ENCODE measurements at regions not wholly inside any gene's neighbourhood (a gene's known extent, or its start where the extent isn't known, plus 50 kb on each side); places are given as distances from the start of the nearest gene placed in this dataset.
"Not testable (repeated sequence)": the region's sequence is repeated elsewhere in the genome, so short reads cannot be mapped to it uniquely, and the experiment has no call there.

DNA sequence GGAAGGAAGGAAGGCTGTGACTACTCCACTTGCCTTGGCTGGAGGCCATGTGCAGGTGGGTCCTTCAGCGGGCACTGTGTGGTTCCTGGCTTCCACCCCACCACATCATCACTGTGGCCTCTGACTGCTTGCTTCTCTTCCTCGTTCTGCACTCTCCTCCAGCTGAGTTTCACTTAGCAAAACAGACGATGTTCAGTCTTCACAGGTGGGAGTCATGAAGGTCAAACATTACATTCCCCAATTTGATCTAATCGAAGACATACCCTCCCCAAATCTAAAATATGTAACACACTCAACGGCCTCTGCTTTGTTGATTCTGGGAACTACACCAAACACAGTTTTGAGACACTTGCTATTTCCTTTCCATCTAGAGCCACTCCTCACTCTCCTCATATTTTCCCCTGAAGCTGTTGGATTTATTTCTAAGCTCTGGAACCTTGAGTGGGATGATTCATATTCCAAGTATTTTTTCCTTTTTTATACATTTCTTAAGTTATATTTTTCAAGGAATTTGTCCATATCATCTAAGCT lies 132.5 kb upstream of the FOXA2 start:
- Histone ChIP-seq H3K27ac (ENCODE audit: low read depth, low read length) (no peak overlapping the region), H3K27me3 (ENCODE audit: control insufficient read depth, insufficient read depth, low read length) (no peaks in the 10 kb centered on the region), H3K36me3 (ENCODE audit: control insufficient read depth, insufficient read depth, low read length) (no peaks in the 10 kb centered on the region), H3K4me3 (ENCODE audit: low read depth, low read length) (no peak overlapping the region), H3K4me1 (ENCODE audit: control insufficient read depth, insufficient read depth, low read length) (no peaks in the 10 kb centered on the region), H3K9me3 (ENCODE audit: control insufficient read depth, insufficient read depth, low read length) (no peaks in the 10 kb centered on the region), H3K9ac (ENCODE audit: low read depth, low read length) (no peak overlapping the region)

DNA sequence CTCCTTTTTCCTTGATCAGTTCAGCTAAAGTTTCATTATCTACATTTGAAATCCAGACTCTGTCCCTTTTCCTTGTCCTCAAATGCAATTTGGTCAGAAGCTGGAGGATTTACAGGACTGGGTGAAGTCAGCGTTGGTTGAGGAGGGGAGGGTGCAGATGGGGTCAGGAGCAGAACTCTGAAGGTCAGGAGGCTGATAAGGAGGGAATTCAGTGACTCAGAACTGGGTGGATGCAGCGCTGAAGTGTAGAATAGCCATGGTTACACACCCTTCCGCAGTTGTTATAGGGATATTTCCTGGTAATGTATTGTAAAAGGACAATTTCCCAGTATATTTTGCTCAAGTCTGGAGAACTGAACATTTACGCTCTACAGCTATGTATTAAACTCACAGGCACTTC lies 133.1 kb upstream of the FOXA2 start:
- no peak overlapping the region for H3K9ac ChIP-seq (ENCODE audit: low read depth, low read length)
- H3K27me3 ChIP-seq (ENCODE audit: control insufficient read depth, insufficient read depth, low read length), result no peaks in the 10 kb centered on the region
- H3K9me3 ChIP-seq (ENCODE audit: control insufficient read depth, insufficient read depth, low read length), result no peaks in the 10 kb centered on the region
- no peak overlapping the region for H3K27ac ChIP-seq (ENCODE audit: low read depth, low read length)
- no peaks in the 10 kb centered on the region for H3K36me3 ChIP-seq (ENCODE audit: control insufficient read depth, insufficient read depth, low read length)
- no peak overlapping the region for H3K4me3 ChIP-seq (ENCODE audit: low read depth, low read length)
- no peaks in the 10 kb centered on the region for H3K4me1 ChIP-seq (ENCODE audit: control insufficient read depth, insufficient read depth, low read length)

DNA sequence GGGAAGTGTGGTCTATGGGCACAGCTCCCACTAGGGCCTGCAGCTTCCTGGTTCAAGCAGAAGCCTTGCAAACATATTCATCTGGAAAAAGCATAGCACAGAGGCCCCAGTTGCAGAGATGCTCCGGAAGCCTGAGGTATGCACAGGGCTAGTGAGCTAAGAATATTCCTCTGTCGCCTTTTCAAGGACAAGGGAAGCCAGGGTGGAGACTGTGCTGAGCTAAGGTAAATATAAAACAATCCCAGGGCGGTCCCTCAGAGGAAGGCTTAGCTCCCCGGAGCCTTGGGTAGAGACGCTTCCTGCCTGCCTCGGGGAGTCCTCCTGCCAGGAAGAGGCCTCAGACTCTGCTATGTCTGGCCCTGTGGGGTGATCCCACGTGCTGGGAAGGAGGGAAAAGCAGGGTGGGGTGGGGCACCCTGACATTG lies 134.8 kb upstream of the FOXA2 start:
- no peak overlapping the region for H3K9ac ChIP-seq (ENCODE audit: low read depth, low read length)
- H3K4me3 ChIP-seq (ENCODE audit: low read depth, low read length), result no peak overlapping the region
- H3K36me3 ChIP-seq (ENCODE audit: control insufficient read depth, insufficient read depth, low read length), result no peaks in the 10 kb centered on the region
- H3K27ac ChIP-seq (ENCODE audit: low read depth, low read length), result no peak overlapping the region
- no peaks in the 10 kb centered on the region for H3K27me3 ChIP-seq (ENCODE audit: control insufficient read depth, insufficient read depth, low read length)
- no peaks in the 10 kb centered on the region for H3K9me3 ChIP-seq (ENCODE audit: control insufficient read depth, insufficient read depth, low read length)
- H3K4me1 ChIP-seq (ENCODE audit: control insufficient read depth, insufficient read depth, low read length), result no peaks in the 10 kb centered on the region

DNA sequence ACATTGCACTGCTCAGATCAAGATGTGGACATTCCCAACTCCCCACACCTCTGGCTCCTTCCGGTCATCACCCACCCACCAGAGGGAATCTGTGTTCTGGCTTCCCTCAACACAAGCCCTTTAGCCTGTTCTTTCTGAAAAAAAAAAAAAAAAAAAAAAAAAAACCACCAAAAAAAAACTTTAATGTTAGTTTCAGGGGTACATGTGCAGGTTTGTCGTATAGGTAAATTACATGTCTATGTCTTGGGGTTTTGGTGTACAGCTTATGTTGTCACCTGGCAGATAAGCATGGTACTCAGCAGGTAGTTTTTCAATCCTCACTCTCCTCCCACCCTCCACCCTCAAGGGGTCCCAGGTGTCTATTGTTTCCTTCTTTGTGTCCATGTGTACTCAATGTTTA lies 135.8 kb upstream of the FOXA2 start:
- Histone ChIP-seq H3K9ac (ENCODE audit: low read depth, low read length) (no peak overlapping the region), H3K9me3 (ENCODE audit: control insufficient read depth, insufficient read depth, low read length) (no peaks in the 10 kb centered on the region), H3K4me1 (ENCODE audit: control insufficient read depth, insufficient read depth, low read length) (no peaks in the 10 kb centered on the region), H3K27ac (ENCODE audit: low read depth, low read length) (no peak overlapping the region), H3K27me3 (ENCODE audit: control insufficient read depth, insufficient read depth, low read length) (no peaks in the 10 kb centered on the region), H3K4me3 (ENCODE audit: low read depth, low read length) (no peak overlapping the region), H3K36me3 (ENCODE audit: control insufficient read depth, insufficient read depth, low read length) (no peaks in the 10 kb centered on the region)

DNA sequence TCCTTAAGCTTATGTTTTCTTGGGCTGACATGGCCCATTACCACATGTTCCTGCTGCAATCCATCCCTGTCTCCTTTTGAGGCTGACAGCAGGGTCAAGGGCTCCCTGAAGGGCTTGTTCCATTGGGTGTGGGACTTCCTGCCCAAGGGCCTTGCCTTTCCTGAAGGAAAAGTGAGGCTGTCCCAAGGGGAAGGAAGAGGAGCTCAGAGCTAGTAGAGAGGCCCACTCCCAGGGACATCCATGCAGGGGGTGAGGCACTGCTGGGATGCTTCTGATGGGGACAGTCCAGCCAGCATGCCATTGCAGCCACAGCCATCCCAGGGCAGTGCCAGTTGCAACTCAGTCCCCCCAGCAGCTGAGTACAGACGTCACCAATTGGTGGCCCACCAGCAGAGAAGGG lies 138.4 kb upstream of the FOXA2 start:
- H3K27ac ChIP-seq (ENCODE audit: low read depth, low read length), result no peak overlapping the region
- H3K27me3 ChIP-seq (ENCODE audit: control insufficient read depth, insufficient read depth, low read length), result no peaks in the 10 kb centered on the region
- no peaks in the 10 kb centered on the region for H3K36me3 ChIP-seq (ENCODE audit: control insufficient read depth, insufficient read depth, low read length)
- no peaks in the 10 kb centered on the region for H3K4me1 ChIP-seq (ENCODE audit: control insufficient read depth, insufficient read depth, low read length)
- no peaks in the 10 kb centered on the region for H3K9me3 ChIP-seq (ENCODE audit: control insufficient read depth, insufficient read depth, low read length)
- H3K9ac ChIP-seq (ENCODE audit: low read depth, low read length), result no peak overlapping the region
- no peak overlapping the region for H3K4me3 ChIP-seq (ENCODE audit: low read depth, low read length)

DNA sequence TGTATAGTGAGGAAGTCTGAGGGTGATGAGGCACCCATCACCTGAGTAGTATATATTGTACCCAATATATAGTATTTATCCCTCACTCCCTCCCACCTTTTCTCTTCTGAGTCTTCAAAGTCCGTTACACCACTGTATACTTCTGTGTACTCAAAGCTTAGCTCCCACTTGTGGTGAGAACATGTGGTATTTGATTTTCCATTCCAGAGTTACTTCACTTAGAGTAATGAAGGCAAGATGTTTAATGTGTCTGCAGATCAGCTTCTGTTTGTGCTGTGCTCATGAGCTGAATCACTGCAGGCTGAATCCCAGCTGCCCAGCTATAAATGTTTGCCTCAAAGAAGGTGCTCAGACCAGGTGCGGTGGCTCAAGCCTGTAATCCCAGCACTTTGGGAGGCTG lies 139.3 kb upstream of the FOXA2 start:
- H3K36me3 ChIP-seq (ENCODE audit: control insufficient read depth, insufficient read depth, low read length), result no peaks in the 10 kb centered on the region
- no peak overlapping the region for H3K4me3 ChIP-seq (ENCODE audit: low read depth, low read length)
- H3K27me3 ChIP-seq (ENCODE audit: control insufficient read depth, insufficient read depth, low read length), result no peaks in the 10 kb centered on the region
- no peaks in the 10 kb centered on the region for H3K9me3 ChIP-seq (ENCODE audit: control insufficient read depth, insufficient read depth, low read length)
- H3K4me1 ChIP-seq (ENCODE audit: control insufficient read depth, insufficient read depth, low read length), result no peaks in the 10 kb centered on the region
- no peak overlapping the region for H3K27ac ChIP-seq (ENCODE audit: low read depth, low read length)
- H3K9ac ChIP-seq (ENCODE audit: low read depth, low read length), result no peak overlapping the region

DNA sequence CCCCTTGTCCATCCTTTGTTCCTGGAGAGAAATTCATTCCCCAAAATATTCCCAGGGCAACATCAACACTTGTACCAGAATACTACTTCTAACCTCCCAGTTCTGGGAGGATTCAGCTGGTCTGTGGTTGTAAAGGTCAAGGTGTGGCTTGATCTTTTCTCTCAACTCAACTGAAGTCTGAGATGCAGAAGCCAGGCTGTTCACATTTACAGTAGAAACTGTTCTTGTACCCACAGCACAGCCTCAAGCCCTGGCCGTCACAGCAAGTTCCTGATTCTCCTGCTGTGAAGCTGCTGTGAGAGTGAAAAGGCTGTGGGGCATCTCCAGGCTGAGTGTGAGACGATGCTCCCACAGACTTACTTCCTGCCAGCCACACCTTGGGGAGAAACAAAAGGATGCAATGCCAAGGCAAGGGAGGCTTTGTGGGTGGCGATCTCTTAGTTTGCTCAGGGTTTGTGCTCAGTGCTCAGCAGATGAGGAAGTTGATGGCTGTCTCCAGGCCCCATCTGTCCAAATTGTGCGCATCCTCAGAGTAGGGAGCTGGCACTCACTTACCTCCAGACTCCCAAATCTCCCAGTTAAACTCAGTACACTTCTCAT lies 143.9 kb upstream of the FOXA2 start:
- no peaks in the 10 kb centered on the region for H3K27me3 ChIP-seq (ENCODE audit: control insufficient read depth, insufficient read depth, low read length)
- no peaks in the 10 kb centered on the region for H3K4me1 ChIP-seq (ENCODE audit: control insufficient read depth, insufficient read depth, low read length)
- H3K4me3 ChIP-seq (ENCODE audit: low read depth, low read length), result no peak overlapping the region
- H3K9ac ChIP-seq (ENCODE audit: low read depth, low read length), result no peak overlapping the region
- no peaks in the 10 kb centered on the region for H3K36me3 ChIP-seq (ENCODE audit: control insufficient read depth, insufficient read depth, low read length)
- 0 out of 2 replicates have a peak, but pooled peaks cover 3% of the 10 kb centered on the region for H3K9me3 ChIP-seq (ENCODE audit: control insufficient read depth, insufficient read depth, low read length)
- no peak overlapping the region for H3K27ac ChIP-seq (ENCODE audit: low read depth, low read length)

DNA sequence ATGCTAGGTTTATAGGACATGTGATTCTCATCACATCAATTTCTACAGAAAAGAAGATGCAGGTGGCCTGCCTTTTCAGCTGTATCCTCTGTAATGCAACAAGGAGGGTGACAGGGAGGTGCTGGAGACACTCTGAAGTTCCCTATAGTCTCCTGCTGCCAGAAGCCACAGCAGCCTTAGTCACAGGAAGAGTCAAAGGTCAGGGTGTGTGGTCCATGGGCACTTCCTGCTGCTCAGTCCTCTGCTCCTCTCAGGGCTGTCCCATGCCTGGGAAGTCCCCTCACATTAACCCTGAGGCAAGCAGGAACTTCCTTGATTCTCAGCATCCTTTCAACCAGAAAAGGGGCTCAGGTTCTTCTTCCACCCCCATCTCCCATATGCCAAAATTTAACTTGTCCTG lies 144.8 kb upstream of the FOXA2 start:
- Histone ChIP-seq H3K4me3 (ENCODE audit: low read depth, low read length) (no peak overlapping the region), H3K27ac (ENCODE audit: low read depth, low read length) (no peak overlapping the region), H3K9me3 (ENCODE audit: control insufficient read depth, insufficient read depth, low read length) (peaks cover 9% of the 10 kb centered on the region), H3K9ac (ENCODE audit: low read depth, low read length) (no peak overlapping the region), H3K4me1 (ENCODE audit: control insufficient read depth, insufficient read depth, low read length) (no peaks in the 10 kb centered on the region), H3K27me3 (ENCODE audit: control insufficient read depth, insufficient read depth, low read length) (no peaks in the 10 kb centered on the region), H3K36me3 (ENCODE audit: control insufficient read depth, insufficient read depth, low read length) (no peaks in the 10 kb centered on the region)

DNA sequence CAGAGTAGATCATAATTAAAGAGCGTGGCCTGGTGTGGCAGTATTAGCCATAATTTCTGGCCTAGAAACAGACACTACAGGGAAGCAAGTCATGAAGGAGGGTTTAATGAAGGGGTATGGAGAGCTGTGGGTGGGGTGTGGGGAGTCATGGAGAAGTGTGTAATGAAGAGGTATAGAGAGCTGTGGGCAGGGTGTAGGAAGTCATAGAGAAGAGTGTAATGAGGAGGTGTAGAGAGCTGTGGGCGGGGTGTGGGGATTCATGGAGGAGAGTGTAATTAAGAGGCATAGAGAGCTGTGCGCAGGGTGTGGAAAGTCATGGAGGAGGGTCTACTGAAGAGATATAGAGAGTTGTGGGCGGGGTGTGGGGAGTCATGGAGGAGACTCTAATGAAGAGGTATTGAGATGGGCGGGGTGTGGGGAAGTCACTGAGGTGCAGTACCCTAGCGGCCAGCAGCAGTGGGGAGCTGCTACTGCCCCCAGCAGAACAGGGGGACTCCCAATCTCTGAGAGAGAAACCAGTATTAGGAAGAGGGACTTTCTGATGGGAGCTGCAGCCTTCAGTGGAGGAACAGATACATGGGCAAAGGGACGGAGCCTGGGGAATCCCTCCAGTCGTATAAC lies 145.4 kb upstream of the FOXA2 start:
- Histone ChIP-seq H3K36me3 (ENCODE audit: control insufficient read depth, insufficient read depth, low read length) (no peaks in the 10 kb centered on the region), H3K9ac (ENCODE audit: low read depth, low read length) (no peak overlapping the region), H3K27ac (ENCODE audit: low read depth, low read length) (no peak overlapping the region), H3K9me3 (ENCODE audit: control insufficient read depth, insufficient read depth, low read length) (peaks cover 11% of the 10 kb centered on the region), H3K4me1 (ENCODE audit: control insufficient read depth, insufficient read depth, low read length) (no peaks in the 10 kb centered on the region), H3K4me3 (ENCODE audit: low read depth, low read length) (no peak overlapping the region), H3K27me3 (ENCODE audit: control insufficient read depth, insufficient read depth, low read length) (no peaks in the 10 kb centered on the region)

DNA sequence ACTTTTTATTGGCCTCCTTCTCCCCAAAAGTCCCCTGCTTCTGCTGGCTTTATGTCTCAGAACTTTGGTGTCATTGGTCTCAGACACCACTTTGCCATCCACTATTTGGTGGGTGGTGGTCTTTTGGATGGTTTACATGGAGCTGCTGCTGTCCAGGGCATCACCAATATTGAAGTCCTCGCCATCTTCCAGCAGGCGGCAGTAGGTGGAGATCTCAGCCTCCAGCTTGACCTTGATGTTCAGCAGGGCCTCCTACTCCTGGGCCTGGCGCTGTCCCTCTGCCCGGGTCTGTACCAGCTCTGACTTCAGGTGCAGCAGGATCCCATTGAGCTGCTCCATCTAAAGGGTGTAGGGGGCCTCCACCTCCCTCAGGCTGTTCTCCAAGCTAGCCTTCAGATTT lies 148.4 kb upstream of the FOXA2 start:
- Histone ChIP-seq H3K4me3 (ENCODE audit: low read depth, low read length) (no peak overlapping the region), H3K9ac (ENCODE audit: low read depth, low read length) (no peak overlapping the region), H3K27ac (ENCODE audit: low read depth, low read length) (no peak overlapping the region), H3K36me3 (ENCODE audit: control insufficient read depth, insufficient read depth, low read length) (no peaks in the 10 kb centered on the region), H3K4me1 (ENCODE audit: control insufficient read depth, insufficient read depth, low read length) (no peaks in the 10 kb centered on the region), H3K27me3 (ENCODE audit: control insufficient read depth, insufficient read depth, low read length) (no peaks in the 10 kb centered on the region), H3K9me3 (ENCODE audit: control insufficient read depth, insufficient read depth, low read length) (peaks cover 11% of the 10 kb centered on the region)

DNA sequence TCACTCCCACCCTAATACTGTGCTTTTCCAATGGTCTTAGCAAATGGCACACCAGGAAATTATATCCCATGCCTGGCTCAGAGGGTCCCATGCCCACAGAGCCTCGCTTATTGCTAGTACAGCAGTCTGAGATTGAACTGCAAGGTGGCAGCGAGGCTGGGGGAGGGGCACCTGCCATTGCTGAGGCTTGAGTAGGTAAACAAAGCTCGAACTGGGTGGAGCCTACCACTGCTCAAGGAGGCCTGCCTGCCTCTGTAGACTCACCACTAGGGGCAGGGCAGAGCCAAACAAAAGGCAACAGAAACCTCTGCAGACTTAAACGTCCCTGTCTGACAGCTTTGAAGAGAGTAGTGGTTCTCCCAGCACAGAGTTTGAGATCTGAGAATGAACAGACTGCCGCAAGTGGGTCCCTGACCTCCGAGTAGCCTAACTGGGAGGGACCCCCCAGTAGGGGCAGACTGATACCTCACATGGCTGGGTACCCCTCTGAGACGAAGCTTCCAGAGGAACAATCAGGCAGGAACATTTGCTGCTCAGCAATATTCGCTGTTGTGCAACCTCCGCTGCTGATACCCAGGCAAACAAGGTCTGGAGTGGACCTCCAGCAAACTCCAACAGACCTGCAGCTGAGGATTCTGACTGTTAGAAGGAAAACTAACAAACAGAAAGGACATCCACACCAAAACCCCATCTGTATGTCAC lies 150.7 kb upstream of the FOXA2 start:
- H3K4me1 ChIP-seq (ENCODE audit: control insufficient read depth, insufficient read depth, low read length); H3K4me3 ChIP-seq (ENCODE audit: low read depth, low read length); H3K27ac ChIP-seq (ENCODE audit: low read depth, low read length); H3K36me3 ChIP-seq (ENCODE audit: control insufficient read depth, insufficient read depth, low read length); H3K27me3 ChIP-seq (ENCODE audit: control insufficient read depth, insufficient read depth, low read length); H3K9ac ChIP-seq (ENCODE audit: low read depth, low read length): not testable (repeated sequence)
- H3K9me3 ChIP-seq (ENCODE audit: control insufficient read depth, insufficient read depth, low read length), result peaks cover 11% of the 10 kb centered on the region

Measured in HUES48 (cell line).